ENCODE measurements at regions not wholly inside any gene's neighbourhood (a gene's known extent, or its start where the extent isn't known, plus 50 kb on each side); places are given as distances from the start of the nearest gene placed in this dataset.
"Not testable (repeated sequence)": the region's sequence is repeated elsewhere in the genome, so short reads cannot be mapped to it uniquely, and the experiment has no call there.

DNA sequence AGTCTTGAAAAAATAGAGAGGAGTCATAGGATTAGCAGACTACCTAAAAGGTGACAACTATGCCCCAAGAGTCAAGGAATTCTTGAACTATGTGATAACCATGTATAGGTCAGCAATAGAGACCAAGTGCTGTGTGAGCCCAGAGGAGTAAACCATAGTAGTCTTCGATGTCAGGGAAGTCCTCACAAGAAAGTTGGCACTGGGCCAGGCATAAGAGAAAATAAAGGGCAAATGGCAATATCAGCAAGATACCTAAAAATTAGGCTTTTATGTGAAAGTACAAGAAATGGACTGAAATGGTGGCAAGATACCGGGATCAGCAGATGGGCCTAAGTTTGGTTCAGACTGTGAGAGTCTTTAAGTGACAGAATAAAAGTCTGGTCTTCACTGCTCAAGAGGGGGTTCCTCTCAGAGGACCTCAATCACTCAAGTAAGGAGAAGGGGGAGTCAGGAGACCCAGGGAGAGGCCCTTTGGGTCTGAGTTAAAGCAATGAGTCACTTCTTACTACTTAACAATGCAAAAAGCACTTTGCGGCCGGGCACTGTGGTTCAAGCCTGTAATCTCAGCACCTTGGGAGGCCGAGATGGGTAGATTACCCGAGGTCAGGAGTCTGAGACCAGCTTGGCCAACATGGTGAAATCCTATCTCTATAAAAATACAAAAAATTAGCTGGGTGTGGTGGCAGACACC lies 95.0 kb downstream of the TEX35 start:
- DNase-seq: peak; percentile 85

DNA sequence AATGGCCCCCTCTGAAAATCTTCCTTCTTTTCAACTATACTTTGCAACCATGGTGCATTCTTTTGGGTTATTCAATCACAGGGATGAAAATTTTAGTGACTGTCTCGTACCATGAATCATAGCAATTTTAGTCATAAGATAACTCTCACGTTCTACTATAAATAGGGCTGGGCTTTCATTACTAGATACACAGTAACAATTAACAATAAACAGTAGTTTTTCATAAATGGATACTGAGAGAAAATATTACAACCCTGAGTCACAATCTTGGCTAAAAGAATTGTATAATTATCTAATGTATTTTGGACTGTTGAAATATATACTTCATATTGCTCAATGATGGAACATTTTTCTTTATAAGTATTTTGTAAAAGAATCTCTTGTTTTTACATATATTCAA lies 96.1 kb downstream of the TEX35 start:
- no peak for DNase-seq

DNA sequence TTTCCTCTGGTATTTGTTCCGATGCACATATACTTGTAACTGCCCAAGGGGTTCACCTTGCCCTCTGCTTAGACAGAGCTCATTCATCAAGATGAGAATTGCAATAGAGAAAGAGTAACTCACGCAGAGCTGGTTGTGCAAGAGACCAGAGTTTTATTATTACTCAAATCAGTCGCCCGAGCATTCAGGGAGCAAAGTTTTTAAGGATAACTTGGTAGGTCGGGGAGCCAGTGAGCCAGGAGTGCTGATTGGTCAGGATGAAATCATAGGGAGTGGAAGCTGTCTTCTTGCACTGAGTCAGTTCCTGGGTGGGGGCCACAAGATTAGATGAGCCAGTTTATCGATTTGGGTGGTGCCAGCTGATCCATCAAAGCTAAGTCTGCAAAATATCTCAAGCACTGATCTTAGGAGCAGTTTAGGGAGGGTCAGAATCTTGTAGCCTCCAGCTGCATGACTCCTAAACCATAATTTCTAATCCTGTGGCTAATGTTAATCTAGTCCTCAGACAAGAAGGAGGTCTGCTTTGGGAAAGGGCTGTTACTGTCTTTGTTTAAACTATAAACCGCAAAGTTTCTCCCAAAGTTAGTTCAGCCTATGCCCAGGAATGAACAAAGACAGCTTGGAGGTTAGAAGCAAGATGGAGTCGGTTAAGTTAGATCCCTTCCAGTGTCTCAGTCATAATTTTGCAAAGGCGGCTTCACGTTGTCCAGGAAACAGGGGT lies 97.9 kb downstream of the TEX35 start:
- DNase-seq: not testable (repeated sequence)

DNA sequence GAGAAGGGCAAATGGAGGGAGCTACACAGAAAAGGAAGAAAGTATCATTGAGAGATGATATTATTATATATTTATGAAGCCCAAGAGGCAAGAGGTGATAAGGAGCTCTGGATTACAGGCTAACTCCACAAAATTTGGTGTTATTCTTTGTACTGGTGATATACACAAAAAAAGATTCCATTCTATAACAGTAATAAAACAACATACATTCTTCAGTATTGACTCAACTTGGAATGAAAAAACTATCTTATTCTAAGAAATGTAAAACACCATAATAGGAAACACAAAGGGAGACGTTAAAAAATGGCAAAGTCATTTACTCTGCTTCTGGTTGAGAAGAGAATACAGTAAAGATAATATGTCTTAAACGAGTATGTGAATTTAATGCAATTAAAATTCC lies 99.4 kb downstream of the TEX35 start:
- DNase-seq: no peak

DNA sequence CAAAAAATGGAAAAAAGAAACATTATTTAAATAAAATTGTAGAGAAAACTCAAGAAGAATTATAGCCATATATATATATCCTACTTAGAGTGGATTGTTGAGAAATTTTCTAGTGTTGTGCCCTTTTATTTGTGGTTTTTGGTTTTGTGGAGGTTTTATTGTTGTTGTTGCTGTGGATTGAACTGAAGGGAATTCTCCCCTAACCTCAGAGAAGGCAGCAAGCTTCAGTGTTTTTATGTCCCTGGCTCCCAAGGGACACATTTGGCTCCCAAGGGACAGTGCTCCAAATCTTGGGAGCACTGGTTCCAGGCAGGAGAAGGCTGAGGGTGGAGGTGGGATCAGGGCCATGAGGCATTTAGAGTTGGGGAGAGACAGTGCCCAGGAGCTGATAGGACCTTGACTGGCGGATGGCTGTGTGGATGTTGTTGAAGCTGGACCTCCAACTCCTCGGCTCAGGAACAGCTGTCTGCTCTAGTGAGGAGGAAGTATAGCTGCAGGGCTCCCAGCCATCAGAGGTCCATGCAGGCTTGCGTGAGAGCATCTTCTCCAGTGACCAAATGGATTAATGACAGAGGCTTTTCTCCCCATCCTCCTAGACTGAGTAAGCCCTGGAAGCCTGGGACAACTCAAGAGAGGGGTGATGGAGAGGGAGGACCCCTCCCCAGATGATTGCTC lies 100.5 kb downstream of the TEX35 start:
- DNase-seq: no peak

DNA sequence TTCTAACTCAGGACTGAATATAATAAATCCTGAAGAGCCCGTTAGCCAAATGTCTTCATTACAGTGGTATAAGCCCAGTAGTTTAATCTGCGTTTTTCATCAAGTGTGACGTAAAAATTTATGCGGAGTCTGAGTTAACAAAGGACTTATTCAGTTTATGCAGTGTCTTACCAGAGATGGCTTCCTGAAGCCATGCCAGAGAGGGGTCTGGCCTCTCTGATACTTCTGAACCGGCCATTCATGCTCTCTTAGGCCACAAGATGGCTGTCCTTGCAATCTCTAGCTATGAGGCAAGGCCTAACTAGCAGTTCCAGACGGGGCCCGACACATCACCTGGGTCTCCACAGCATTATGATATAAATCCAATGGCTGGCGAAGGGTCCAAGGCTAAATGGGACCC lies 101.4 kb downstream of the TEX35 start:
- no peak for DNase-seq

DNA sequence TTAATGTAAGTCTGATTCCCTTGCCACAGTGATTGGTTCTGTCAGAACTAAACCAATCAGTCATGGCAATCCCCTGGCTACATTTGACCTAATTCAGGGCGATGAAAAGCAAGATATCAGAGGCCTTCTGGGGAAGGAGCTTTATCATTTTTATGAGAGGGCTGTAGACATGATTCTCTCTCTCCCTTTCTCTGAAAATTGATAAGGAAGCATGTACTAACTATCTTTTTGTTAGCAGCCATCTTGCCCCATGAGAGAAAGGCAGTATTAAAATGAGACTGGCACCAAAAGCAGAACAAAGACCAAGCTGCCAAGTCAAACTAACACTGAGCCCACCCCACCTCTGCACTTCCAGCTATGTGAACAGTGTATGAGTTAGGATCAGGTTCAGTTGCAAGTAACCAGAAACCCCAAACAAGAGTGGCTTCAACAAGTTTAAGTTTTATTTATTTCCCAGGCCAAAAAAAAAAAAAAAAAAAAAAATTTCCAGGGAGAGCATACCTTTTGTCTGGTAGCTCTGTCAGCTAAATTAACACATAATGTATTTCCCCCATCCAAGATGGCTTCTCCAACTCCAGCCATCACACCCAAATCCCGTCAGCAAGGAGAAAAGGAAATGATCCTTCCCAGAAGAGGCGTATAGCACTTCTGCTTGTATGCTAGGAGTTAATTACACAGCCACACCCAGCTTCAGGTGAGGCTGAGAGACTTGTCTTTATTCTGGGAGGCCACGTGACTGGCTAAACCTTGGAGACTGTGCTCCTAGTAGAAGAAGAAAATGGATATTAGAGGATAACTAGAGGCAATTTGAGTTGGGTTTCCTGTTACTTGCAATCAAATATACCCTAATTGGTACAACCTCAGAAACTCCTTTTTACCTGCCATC lies 105.8 kb upstream of the RALGPS2 start:
- DNase-seq: no peak

DNA sequence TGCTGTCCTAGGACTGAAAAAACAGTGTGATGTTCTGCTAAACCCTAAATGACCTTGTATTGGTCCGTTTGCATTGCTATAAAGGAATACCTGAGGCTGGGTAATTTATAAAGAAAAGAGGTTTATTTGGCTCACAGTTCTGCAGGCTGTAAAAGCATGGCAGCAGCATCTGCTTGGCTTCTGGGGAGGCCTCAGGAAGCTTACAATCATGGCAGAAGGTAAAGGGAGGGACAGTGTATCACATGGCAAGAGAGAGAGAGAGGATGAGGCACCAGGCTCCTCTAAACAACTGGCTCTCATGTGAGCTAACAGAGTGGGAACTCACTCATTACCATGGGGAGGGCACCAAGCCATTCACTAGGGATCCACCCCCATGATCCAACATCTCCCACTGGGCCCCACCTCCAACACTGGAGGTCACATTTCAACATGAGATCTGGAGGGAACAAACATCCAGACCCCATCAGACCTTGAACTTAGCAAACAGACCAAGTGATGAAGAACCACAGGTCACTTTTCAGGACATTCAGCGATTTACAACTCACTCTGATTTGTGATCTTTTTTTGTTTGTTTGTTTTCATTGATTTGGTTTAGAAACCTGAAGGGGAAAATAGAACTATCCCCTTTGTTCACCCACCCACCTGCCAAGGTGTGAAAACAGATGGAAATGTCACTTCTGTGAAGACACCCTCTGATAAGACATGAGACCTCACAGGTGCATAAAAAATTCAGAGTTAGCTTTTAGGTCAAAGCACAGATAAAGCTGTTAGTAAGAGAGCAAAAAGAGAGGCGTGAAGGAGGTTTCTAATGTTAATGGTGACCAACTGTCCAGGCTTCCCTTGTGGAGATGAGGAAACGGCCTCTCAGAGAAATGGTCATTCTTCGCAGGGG lies 104.2 kb upstream of the RALGPS2 start:
- no peak for DNase-seq

DNA sequence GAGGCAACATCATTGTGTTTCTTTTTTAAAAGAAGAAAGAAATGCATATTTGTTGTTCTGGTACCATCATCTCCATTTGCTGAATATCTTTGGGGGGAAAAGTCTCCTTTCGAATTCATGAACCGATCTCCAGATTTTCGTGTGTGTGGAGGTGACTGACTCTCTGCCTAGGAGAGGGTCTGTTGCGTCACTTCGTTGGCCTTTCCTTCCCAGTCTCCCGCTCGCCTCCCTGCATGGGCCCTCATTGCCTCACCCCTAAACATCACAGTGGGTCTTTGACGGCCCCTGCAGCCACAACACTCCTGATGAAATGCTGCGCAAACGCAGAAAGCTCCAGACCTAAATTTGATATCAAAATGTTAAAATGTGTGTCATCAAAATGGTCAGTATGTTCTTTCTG lies 103.2 kb upstream of the RALGPS2 start:
- DNase-seq: no peak

DNA sequence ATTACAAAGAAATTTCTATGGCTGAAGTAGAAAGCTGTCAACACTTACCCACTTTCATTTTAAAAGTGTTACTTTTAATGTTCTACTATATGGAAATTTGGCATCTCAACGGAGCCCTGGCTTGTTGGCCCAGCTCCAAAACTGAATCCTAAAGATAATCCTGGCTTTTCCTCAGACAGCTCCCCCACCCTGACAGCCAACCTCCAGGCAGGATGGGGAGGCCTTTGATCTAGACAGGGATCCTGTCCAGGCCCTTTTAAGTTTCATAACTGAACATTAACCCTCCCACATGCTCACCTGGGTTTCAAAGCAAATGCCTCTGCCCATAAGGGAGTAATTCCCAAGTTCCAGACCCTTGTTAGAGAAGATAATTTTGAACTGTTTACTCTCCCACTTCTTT lies 99.3 kb upstream of the RALGPS2 start:
- DNase-seq: no peak

DNA sequence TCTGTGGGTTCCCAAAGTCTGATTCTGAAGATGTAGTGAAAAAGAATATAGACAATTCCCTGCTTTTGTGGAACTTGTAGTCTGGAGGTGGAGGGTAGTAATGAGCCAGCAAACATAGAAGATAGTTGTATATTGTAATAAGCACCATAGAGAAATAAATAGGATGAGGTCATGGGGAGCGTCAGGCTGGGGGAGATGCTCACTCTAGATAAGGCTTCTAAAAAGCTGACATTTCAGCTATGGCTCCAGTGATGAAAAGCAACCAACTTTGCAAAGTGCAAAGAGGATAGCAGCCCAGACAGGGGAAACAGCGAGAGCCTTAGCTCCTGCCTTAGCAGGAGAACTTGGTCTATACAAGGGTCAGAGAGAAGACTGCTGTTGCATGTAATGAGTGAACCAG lies 98.0 kb upstream of the RALGPS2 start:
- peak; percentile 4 for DNase-seq

DNA sequence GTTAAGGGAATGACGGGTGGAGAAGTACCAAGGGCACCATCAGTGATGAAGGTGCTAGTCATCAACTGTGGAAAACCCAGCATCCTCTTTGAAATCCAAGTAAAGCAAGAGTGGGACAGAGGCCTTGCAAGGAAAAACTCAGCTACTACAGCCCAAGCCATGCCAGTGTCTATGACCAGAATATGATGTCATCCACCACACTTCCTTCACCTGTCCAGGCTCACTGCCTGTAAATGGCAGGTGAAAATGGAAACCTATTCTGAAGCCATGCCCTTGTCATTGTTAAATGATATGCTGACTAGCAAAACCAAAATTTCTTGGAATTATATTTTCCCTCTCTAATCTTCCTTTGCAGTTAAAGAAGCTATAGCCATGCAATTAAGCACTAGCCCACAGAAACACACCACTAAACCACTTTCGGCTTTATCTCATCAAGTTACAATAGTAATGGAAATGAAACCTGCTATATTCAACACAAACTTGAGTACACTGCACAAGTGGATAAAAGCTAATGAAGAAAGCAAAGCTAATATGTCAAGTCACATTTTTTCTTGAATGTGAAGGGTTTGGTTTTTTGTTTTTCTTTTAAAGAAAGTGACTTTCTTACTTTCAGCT lies 96.3 kb upstream of the RALGPS2 start:
- peak; percentile 36 for DNase-seq

DNA sequence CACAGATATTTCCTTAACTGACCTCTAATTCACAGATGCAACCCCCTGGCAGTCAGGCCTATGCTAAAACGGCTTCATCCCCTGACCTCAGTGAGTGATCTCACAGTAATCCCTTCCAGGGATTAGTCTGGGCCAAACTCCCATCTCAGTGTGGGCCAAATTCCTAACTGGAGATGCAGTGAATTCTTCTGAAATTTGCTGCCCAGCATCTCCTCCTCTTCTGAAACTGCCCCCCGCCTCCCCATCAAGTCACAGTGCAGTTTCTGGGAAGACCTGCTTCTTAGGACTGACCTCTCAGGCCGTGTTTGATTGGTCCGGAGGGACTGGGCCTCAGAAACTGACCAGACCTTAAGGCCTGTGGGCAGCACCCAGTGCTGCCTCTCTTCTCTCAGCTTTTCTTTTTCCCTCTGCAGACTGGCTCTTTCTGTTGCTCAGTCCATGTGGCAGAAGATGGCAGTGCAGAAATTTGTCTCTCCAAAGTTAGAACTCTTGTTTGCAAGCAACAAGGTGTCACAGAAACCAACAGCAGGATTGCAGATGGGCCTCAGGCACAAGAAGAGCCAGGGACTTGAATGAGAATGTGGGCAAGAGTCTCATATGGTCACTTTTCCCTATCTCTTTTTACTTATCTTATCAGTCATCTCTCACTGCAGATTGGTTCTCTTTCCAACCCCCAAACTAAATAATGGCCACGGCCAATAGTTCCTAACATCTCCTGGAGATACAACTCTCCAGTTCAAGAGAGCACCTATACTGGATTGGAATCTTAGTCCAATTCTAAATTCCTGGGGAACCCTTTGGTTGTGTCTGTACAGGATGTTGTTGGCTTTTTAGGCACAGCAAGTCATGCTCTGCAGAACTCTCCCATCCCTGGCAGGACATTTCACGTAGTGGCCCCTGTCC lies 95.5 kb upstream of the RALGPS2 start:
- DNase-seq: no peak

DNA sequence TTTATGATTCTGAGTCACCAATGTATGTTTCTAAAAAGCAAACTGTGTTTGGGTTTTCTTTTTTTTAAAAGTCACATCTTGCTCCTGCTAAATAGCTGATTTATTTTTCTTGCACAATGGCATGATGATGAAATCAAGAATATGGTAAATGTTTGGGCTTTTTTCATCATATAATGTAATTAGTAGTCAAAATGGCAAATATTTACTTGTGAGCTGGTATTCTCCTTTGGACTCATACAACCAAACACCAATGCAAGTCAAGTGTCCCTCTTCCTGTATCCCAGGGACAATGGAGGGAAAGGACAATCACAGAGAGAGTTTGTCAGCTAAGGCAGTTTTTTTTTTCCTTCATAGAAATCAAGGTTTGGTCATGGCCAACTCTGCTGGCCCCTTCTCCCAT lies 94.6 kb upstream of the RALGPS2 start:
- no peak for DNase-seq

DNA sequence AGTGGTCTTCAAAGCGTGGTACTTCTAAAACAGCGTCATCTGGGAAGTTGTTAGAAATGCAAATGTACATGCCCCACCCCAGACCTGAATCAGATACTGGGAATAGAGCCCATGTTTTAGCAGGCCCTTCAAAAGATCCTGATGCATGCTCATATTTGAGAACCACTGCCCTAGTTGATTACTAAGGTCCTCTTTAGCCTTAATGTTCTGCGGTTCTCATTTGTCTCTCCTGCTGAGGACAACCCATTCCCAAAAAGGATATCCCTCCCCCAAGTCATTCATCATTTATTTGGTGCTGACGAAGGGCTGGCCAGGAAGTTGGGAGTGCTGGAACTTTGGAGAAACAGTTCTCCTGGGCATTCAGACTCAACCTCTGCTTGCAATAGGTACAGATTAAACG lies 92.4 kb upstream of the RALGPS2 start:
- no peak for DNase-seq

DNA sequence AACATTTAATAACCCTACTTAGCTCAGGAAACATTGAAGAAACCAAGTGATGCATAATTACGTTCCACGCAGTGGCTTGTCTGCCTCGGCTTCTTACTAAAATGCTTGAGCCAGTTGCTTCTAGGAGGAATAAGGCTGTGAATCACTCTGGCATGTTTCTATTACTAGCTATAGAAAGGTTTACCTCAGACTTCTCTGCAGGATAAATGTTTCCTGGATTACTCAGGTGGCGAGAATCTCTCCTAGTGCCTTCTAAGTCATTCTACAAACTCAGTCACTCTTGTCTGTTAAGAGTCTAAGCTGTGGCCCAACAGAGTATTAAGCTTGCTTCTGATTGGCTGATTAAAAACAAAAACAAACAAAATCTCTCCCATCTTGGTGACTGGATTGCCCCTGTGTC lies 92.0 kb upstream of the RALGPS2 start:
- no peak for DNase-seq

DNA sequence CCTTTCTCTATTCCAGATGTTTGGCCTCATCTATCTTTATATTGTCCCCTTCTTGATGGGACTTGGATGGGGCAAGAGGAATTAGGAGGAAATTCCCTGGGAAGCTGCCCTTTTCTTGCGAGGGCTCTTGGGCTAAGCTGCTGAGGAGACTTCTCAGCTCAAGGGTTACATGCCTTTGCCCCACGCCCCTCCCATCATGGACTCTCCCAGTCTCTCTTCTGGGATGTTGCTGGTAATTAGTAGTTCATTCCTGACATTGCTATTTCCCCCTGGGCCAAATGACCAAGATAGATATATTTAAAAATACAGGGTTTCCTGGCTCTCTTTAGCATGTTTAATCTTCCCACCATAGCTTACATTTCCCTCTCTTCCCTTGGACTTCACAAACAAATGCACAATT lies 90.6 kb upstream of the RALGPS2 start:
- no peak for DNase-seq

DNA sequence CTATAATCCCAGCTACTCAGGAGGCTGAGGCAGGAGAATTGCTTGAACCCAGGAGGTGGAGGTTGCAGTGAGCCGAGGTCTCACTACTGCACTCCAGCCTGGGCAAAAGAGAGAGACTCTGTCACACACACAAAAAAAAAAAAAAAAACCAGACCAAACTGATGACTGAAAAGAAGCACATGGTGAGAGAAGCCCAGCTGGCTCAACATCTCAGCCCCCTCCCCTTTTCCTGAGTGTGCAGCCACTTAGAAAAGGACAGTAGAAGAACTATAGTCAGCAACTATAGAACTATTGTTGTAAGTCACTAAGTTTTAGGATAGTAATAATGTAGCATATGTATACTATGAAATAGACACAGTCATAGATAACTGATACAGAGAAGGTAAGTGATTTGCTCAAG lies 87.2 kb upstream of the RALGPS2 start:
- no peak for DNase-seq

DNA sequence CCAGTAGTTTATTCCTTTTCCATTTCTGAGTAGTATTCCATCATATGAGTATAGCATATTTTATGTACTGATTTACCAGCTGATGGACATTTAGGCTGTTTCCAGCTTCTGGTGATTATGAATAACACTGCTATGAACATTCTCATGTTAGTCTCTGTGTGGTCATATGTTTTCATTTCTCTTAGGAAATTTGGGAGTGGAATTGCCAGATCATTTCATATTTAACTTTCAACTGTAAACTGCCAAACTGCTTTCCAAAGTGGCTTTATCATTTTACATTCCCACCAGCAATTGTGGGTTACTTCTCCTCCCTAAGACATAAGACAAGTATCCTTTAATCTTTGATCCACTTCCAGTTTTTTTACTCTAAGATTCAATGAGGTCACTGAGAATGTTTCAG lies 85.7 kb upstream of the RALGPS2 start:
- no peak for DNase-seq

DNA sequence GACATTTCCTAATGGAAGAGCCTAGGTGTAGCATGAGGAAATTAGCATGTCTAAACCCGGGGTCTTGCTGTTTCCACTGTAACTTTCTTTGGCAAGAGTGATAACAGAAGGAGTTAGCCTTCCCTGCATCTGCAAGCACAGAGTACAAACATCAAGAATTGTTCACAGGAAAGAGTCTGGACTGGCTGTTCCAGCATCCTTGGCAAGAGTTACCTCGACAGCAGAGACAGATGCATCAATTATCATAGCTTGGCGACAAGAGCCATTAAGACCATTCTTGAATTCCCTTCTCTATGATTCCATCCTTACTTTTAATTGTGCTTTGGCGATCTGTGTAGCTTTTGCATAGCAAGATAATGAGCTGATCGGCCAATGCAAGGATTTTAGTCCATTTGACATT lies 82.8 kb upstream of the RALGPS2 start:
- DNase-seq: no peak

DNA sequence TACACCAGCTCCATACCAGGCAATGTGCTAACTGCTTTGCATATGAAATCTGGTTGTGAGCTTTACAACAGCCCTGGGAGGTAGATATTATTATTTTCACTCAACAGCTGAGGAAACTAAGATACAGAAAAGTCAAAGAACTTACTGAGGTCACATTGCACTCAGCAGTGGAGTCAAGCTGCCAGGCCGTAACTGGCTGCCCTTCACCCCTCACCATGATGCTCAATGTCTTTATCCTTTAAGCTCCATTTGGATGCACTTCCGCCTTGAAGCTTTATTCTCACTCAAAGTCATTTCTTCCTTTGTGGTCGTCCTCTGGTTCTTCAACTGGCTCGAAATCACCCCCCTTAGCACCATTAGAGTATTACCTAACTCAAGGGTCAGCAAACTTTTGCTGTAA lies 81.7 kb upstream of the RALGPS2 start:
- no peak for DNase-seq

Data from OCI-M1 (cell line).